Activated gamma-delta T cell treated with Interleukin-2 at 50 U/mL for 16 hours (primary cell): ENCODE measurements at regions not wholly inside any gene's neighbourhood (a gene's known extent, or its start where the extent isn't known, plus 50 kb on each side); places are given as distances from the start of the nearest gene placed in this dataset.
"Not testable (repeated sequence)": the region's sequence is repeated elsewhere in the genome, so short reads cannot be mapped to it uniquely, and the experiment has no call there.

Experiments
- DNase-seq: peaks from one replicate; pipeline ENCODE4 v3.0.0-alpha.2; 2020

GRCh38 chr15:30842798-30843472, 60.8 kb upstream of the FAN1 start:
- peak; percentile 19 for DNase-seq

GRCh38 chr15:30845536-30845935, 58.2 kb upstream of the FAN1 start:
- DNase-seq = not testable (repeated sequence)
